ENCODE measurements at regions not wholly inside any gene's neighbourhood (a gene's known extent, or its start where the extent isn't known, plus 50 kb on each side); places are given as distances from the start of the nearest gene placed in this dataset.

- no peak overlapping the region for H3K27ac ChIP-seq
- H3K4me1 ChIP-seq, result peaks cover 10% of the 10 kb centered on the region
- H3K27me3 ChIP-seq, result no peaks in the 10 kb centered on the region
- no peaks in the 10 kb centered on the region for H3K9me3 ChIP-seq
- TF ChIP-seq CTCF (IDR thresholded peaks at IDR 0.05) (no peak), POLR2A (IDR thresholded peaks at IDR 0.05) (no peak)
- no peak overlapping the region for H3K4me3 ChIP-seq
- DNase-seq, result no peak
- 94 to 100% methylated on average over 2 of the region's 2 CpGs for WGBS, 2 donors
- no peaks in the 10 kb centered on the region for H3K36me3 ChIP-seq (ENCODE audit: low read depth, missing control alignments)
- intact Hi-C loops (cut with DNase I; ENCODE audit: low total_unique reads), result no loop called here
Observed at GRCh38 chr22:44405661-44406060, 92.4 kb downstream of the RTL6 start.

GRCh38 chr22:44404341-44405020 is 91.7 kb upstream of the SHISAL1 start:
- H3K4me3 ChIP-seq, result no peak overlapping the region
- 91 to 92% methylated on average over 15 to 16 of the region's 16 CpGs for WGBS, 2 donors
- DNase-seq, result no peak
- no peaks in the 10 kb centered on the region for H3K27me3 ChIP-seq
- TF ChIP-seq POLR2A (IDR thresholded peaks at IDR 0.05), result no peak
- no peak for TF ChIP-seq CTCF (IDR thresholded peaks at IDR 0.05)
- no peaks in the 10 kb centered on the region for H3K9me3 ChIP-seq
- H3K36me3 ChIP-seq (ENCODE audit: low read depth, missing control alignments), result no peaks in the 10 kb centered on the region
- no peak overlapping the region for H3K27ac ChIP-seq
- intact Hi-C loops (cut with DNase I; ENCODE audit: low total_unique reads), result no loop called here
- peaks cover 10% of the 10 kb centered on the region for H3K4me1 ChIP-seq

GRCh38 chr22:44403602-44404329 is 91.0 kb upstream of the SHISAL1 start:
- intact Hi-C loops (cut with DNase I; ENCODE audit: low total_unique reads), result no loop called here
- Histone ChIP-seq H3K27me3 (no peaks in the 10 kb centered on the region), H3K27ac (no peak overlapping the region), H3K9me3 (no peaks in the 10 kb centered on the region), H3K4me3 (no peak overlapping the region), H3K36me3 (ENCODE audit: low read depth, missing control alignments) (no peaks in the 10 kb centered on the region), H3K4me1 (peaks cover 10% of the 10 kb centered on the region)
- no peak for DNase-seq
- TF ChIP-seq CTCF (IDR thresholded peaks at IDR 0.05) (no peak), POLR2A (IDR thresholded peaks at IDR 0.05) (no peak)
- WGBS, 2 donors, result 87 to 88% methylated on average over 8 to 10 of the region's 10 CpGs

- intact Hi-C loops (cut with DNase I; ENCODE audit: low total_unique reads), result no loop called here
Observed at GRCh38 chr22:44403166-44403565, 90.4 kb upstream of the SHISAL1 start.

More at GRCh38 chr22:44403166-44403565, 90.4 kb upstream of the SHISAL1 start:
- H3K4me1 ChIP-seq, result peaks cover 10% of the 10 kb centered on the region
- WGBS, 2 donors, result 83 to 94% methylated on average over 2 to 5 of the region's 5 CpGs
- no peak overlapping the region for H3K27ac ChIP-seq
- H3K36me3 ChIP-seq (ENCODE audit: low read depth, missing control alignments), result no peaks in the 10 kb centered on the region
- no peaks in the 10 kb centered on the region for H3K27me3 ChIP-seq
- no peak overlapping the region for H3K4me3 ChIP-seq
- DNase-seq, result no peak
- TF ChIP-seq CTCF (IDR thresholded peaks at IDR 0.05), result no peak
- TF ChIP-seq POLR2A (IDR thresholded peaks at IDR 0.05), result no peak
- H3K9me3 ChIP-seq, result no peaks in the 10 kb centered on the region
